Dermis microvascular lymphatic vessel endothelial cell (primary cell): ENCODE measurements at regions not wholly inside any gene's neighbourhood (a gene's known extent, or its start where the extent isn't known, plus 50 kb on each side); places are given as distances from the start of the nearest gene placed in this dataset.

Experiments
- DNase-seq, 2 donors: peaks; one replicate each; pipeline versions ENCODE4 v3.0.0 to v3.0.0-alpha.2; 2010; ENCODE audit warnings: low read depth in 2 of 2

GRCh38 chr15:67980773-67981685 is 73.1 kb upstream of the PIAS1 start:
- DNase-seq: no peak

DNA sequence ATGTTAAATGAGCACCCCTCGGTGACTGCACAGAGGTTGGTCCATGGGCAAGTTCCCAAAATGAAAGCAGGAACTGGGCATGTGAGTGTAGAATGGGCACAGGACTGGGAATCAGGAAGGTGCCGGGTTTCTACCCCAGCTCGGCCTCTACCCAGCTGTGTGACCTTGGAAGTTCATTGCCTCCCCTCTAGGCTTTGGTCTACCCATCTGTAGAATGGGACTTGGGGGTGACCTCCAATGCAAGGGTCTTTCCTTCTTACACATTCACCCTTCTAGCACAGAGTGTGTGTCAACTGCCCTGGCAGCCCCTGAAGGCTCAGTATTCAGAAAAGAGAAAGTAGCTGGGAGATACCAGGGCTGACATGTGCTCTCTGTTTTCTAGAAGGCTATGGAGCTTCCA is 72.3 kb upstream of the PIAS1 start:
- no peak for DNase-seq

GRCh38 chr15:67991706-67992105 is 62.4 kb upstream of the PIAS1 start:
- no peak for DNase-seq

DNA sequence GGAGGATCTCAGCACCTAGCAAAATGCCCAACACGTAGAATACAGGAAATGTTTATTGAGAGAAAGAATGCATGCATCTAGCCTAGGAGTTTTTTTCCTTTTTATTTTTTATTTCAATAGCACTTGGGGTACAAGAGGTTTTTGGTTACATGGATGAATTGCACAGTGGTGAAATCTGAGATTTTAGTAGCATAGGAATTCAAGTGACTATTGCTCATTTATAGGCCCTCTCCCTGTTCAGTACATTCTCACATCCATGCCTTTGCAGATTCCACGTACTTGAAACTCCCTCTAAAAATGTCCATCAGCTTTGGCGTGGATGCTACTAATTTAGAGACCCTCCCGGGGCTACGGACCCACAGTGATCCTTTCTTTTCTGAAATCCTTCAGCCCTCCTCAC is 61.7 kb upstream of the PIAS1 start:
- DNase-seq: no peak

- no peak for DNase-seq
Observed at GRCh38 chr15:67992834-67993233, 61.3 kb upstream of the PIAS1 start.

DNA sequence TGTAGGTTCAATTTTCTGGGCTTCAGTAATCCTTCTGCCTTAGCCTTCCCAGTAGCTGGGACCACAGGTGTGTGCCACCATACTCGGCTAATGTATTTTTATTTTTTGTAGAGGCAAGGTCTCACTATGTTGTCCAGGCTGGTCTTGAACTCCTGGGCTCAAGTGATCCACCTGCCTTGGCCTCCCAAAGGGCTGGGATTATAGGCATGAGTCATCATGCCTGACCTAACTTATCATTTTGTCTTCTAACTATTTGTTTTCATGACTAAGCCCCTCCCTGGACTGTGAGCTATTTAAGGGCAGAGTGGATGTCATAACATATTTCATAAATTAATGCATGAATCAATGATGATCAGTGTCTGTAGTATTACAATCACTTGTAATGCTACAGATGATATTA is 56.1 kb upstream of the PIAS1 start:
- no peak for DNase-seq

GRCh38 chr15:67998599-67999133 is 55.4 kb upstream of the PIAS1 start:
- DNase-seq: no peak

DNA sequence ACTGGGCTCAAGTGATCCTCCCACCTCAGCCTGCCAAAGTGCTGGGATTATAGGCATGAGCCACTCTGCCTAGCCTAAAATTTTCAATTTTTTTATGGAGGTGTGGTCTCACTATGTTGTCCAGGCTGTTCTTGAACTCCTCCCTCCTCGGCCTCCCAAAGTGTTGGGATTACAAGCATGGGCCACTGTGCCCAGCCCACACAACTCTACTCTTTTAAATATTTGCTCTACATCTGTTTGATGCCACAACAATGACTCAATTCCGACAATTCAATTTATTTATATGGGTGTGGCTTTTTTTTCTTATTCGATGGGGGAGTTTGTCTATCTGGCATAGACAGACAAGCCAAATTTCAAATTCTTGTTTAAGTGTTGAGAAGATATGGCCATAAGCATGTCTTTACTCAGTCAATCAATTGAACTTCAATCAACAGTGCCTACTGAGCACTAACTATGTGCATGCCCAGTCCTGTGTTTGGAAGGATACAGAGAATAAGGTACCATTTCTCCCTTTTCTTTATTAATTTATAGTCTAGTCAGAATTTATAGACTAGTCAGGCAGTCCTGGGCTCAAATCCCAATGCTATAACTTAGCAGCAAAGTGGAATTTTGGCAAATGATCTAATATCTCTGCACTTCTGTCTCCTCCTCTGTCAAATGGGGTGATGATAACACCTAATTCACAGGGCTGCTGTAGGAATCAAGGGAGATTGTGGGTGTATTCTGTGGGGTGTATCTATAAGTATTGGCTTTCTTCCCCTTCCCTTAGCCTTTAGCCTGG is 54.6 kb upstream of the PIAS1 start:
- DNase-seq: no peak

- DNase-seq: no peak
Observed at GRCh38 chr15:68000754-68001153, 53.4 kb upstream of the PIAS1 start.

GRCh38 chr15:68001811-68002210 is 52.3 kb upstream of the PIAS1 start:
- no peak for DNase-seq

DNA sequence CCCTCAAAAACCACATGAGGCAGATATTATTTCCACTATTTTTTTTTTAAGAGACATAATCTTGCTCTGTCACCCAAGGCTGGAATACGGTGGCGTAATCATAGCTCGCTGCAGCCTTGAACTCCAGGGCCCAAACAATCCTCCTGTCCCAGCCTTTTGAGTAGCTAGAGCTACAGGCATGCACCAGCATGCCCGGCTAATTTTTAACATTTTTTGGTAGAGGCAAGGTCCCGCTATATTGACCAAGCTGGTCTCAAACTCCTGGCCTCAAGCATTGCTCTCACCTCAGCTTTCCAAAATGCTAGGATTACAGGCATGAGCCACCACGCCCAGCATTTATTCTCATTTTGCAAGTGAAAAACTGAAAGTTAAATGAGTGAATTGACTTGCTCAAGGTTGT is 50.8 kb upstream of the PIAS1 start:
- no peak for DNase-seq
